ENCODE measurements at regions not wholly inside any gene's neighbourhood (a gene's known extent, or its start where the extent isn't known, plus 50 kb on each side); places are given as distances from the start of the nearest gene placed in this dataset.

GRCh38 chr10:101303087-101303703 lies 50.8 kb upstream of the BTRC start:
- no peak for TF ChIP-seq CTCF (IDR thresholded peaks at IDR 0.05; ENCODE audit: insufficient read depth, low read length, missing control alignments)
- no peak overlapping the region for H3K4me3 ChIP-seq (ENCODE audit: low read depth, low read length)
- ChIA-PET POLR2A (no interaction called here), CTCF (interaction anchor here (1.1 to 7.4 kb wide), 8 partner anchors 9 to 267 kb away, joined by 3 to 68 read pairs (median 7); no protein-coding TSS in a partner anchor)
- no peak for DNase-seq (ENCODE audit: low read depth, low spot score)

Data from AG04449 (cell line).